Astrocyte (in vitro differentiated cells and primary cell): ENCODE measurements at regions not wholly inside any gene's neighbourhood (a gene's known extent, or its start where the extent isn't known, plus 50 kb on each side); places are given as distances from the start of the nearest gene placed in this dataset.

Experiments used
- DNase-seq: peaks from one replicate; pipeline ENCODE4 v3.0.0-alpha.2; 2010; ENCODE audit warnings: low read depth
- FAIRE-seq: peaks from 2 replicates; lab custom pipeline; 2011; peaks lifted over from hg19 to GRCh38; lab: Jason Lieb, UNC
- H2AFZ ChIP-seq: 2 replicates; pipeline ENCODE4 v1.6.0; 2012; ENCODE audit warnings: low read depth, low read length, inconsistent platforms
- H3K27ac ChIP-seq: 2 replicates; pipeline ENCODE4 v1.5.1; 2011; ENCODE audit warnings: low read depth, low read length, inconsistent platforms
- H3K27me3 ChIP-seq: 2 replicates; pipeline ENCODE4 v1.6.0; 2011; ENCODE audit warnings: low read length, inconsistent platforms; ENCODE audit not compliant: insufficient read depth
- H3K36me3 ChIP-seq: 2 replicates; pipeline ENCODE4 v1.5.1; 2011; ENCODE audit warnings: low read length, inconsistent platforms; ENCODE audit not compliant: insufficient read depth
- H3K4me1 ChIP-seq: 2 replicates; pipeline ENCODE4 v1.5.1; 2011; ENCODE audit warnings: low read length, inconsistent platforms; ENCODE audit not compliant: insufficient read depth
- H3K4me2 ChIP-seq: 2 replicates; pipeline ENCODE4 v1.6.0; 2012; ENCODE audit warnings: low read length, inconsistent platforms
- H3K4me3 ChIP-seq: 2 replicates; pipeline ENCODE4 v1.5.1; 2011; ENCODE audit warnings: low read depth, mild to moderate bottlenecking, low read length, inconsistent platforms; ENCODE audit not compliant: insufficient read depth
- H3K79me2 ChIP-seq: 2 replicates; pipeline ENCODE4 v1.6.0; 2012; ENCODE audit warnings: mild to moderate bottlenecking, low read length, inconsistent platforms; ENCODE audit not compliant: insufficient read depth
- H3K9ac ChIP-seq: 2 replicates; pipeline ENCODE4 v1.6.0; 2012; ENCODE audit warnings: mild to moderate bottlenecking, low read length, inconsistent platforms
- H3K9me3 ChIP-seq: 2 replicates; pipeline ENCODE4 v1.5.1; 2012; ENCODE audit warnings: low read depth, mild to moderate bottlenecking, low read length, inconsistent platforms; ENCODE audit not compliant: insufficient read depth
- H4K20me1 ChIP-seq: 2 replicates; pipeline ENCODE4 v1.6.0; 2012; ENCODE audit warnings: low read length, inconsistent platforms; ENCODE audit not compliant: insufficient read depth
- H3K27ac Mint-ChIP-seq: one replicate; pipeline ENCODE4 v1.8.0; 2021; ENCODE audit warnings: mild to moderate bottlenecking, mixed read lengths; ENCODE audit not compliant: unreplicated experiment
- H3K27me3 Mint-ChIP-seq: one replicate; pipeline ENCODE4 v1.8.0; 2021; ENCODE audit warnings: low read depth, mixed read lengths; ENCODE audit not compliant: unreplicated experiment
- H3K36me3 Mint-ChIP-seq: one replicate; pipeline ENCODE4 v1.8.0; 2021; ENCODE audit warnings: low read depth, mixed read lengths; ENCODE audit not compliant: unreplicated experiment
- H3K4me1 Mint-ChIP-seq: one replicate; pipeline ENCODE4 v1.8.0; 2021; ENCODE audit warnings: low read depth, mixed read lengths; ENCODE audit not compliant: unreplicated experiment
- H3K4me3 Mint-ChIP-seq: one replicate; pipeline ENCODE4 v1.8.0; 2021; ENCODE audit warnings: mild to moderate bottlenecking, moderate library complexity, mixed read lengths; ENCODE audit not compliant: unreplicated experiment
- H3K9me3 Mint-ChIP-seq: one replicate; pipeline ENCODE4 v1.8.0; 2021; ENCODE audit warnings: mild to moderate bottlenecking, mixed read lengths; ENCODE audit not compliant: unreplicated experiment
- EZH2 ChIP-seq: IDR thresholded peaks from 2 replicates; pipeline ENCODE4 v1.6.1; 2012; ENCODE audit warnings: mild to moderate bottlenecking, low read length, inconsistent platforms; ENCODE audit not compliant: insufficient read depth
- TF ChIP-seq, protein P1 (sequence below): IDR thresholded peaks from 2 replicates; pipeline ENCODE4 v1.5.1; 2011; ENCODE audit warnings: low read depth, mild to moderate bottlenecking, inconsistent platforms, low read length, moderate library complexity; ENCODE audit not compliant: insufficient read depth

DNA sequence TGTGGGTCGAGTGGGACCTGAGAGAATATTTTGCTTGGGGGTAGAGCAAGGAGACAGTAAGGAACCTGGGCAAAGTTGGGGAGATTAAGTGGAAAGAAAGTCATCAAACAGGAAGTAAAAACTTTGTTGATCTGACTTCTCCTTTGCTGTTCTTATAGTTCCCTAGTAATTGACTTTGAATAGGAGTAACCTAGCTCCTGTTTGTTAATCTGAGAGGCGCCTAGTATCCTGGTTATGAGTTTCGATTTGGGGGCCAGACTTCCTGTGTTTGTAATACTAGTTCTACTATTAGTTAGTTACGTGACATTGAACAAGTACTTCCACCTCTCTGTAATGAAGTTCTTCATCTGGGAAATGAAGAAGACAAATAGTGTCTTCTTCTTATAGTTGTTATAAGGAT, 99.1 kb downstream of the ZNF365 start:
- H3K27ac Mint-ChIP-seq = no peak overlapping the region
- no peaks in the 10 kb centered on the region for H4K20me1 ChIP-seq
- no peak overlapping the region for H3K27ac ChIP-seq
- no peak for DNase-seq
- no peaks in the 10 kb centered on the region for H3K9me3 ChIP-seq
- H3K4me3 Mint-ChIP-seq = no peak overlapping the region
- H3K27me3 ChIP-seq = no peaks in the 10 kb centered on the region
- H3K36me3 Mint-ChIP-seq = no peaks in the 10 kb centered on the region
- no peaks in the 10 kb centered on the region for H3K4me1 Mint-ChIP-seq
- H3K9ac ChIP-seq = no peak overlapping the region
- H3K27me3 Mint-ChIP-seq = no peaks in the 10 kb centered on the region
- no peaks in the 10 kb centered on the region for H3K4me1 ChIP-seq
- H2AFZ ChIP-seq = no peak overlapping the region
- H3K9me3 Mint-ChIP-seq = peaks cover 3% of the 10 kb centered on the region
- no peaks in the 10 kb centered on the region for H3K36me3 ChIP-seq
- no peaks in the 10 kb centered on the region for H3K79me2 ChIP-seq
- FAIRE-seq = no peak
- no peak for TF ChIP-seq EZH2
- TF ChIP-seq, protein P1, sequence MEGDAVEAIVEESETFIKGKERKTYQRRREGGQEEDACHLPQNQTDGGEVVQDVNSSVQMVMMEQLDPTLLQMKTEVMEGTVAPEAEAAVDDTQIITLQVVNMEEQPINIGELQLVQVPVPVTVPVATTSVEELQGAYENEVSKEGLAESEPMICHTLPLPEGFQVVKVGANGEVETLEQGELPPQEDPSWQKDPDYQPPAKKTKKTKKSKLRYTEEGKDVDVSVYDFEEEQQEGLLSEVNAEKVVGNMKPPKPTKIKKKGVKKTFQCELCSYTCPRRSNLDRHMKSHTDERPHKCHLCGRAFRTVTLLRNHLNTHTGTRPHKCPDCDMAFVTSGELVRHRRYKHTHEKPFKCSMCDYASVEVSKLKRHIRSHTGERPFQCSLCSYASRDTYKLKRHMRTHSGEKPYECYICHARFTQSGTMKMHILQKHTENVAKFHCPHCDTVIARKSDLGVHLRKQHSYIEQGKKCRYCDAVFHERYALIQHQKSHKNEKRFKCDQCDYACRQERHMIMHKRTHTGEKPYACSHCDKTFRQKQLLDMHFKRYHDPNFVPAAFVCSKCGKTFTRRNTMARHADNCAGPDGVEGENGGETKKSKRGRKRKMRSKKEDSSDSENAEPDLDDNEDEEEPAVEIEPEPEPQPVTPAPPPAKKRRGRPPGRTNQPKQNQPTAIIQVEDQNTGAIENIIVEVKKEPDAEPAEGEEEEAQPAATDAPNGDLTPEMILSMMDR = no peak
- H3K4me2 ChIP-seq = no peak overlapping the region
- no peak overlapping the region for H3K4me3 ChIP-seq

DNA sequence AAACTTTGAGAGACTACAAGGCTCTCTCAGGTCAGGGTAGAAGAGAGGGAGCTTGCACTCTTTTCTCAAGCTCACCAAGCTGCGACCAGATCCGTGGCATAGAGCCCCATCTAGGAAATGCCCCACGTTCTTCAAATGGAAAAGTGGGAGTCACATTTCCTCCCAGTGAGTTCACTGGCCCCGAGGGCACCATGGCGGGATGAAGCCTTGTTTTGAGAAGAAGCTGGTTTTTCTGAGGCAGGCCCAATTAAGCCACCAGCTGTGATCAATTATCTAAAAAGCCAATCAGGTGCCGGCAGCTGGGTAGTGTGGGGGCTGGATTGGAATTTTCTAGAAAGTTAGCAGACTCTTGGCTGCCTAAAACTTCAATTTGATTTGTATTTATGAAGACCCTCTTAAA, 101.4 kb downstream of the ZNF365 start:
- Mint-ChIP-seq H3K9me3 (peaks cover 3% of the 10 kb centered on the region), H3K27me3 (no peaks in the 10 kb centered on the region), H3K4me3 (no peak overlapping the region), H3K4me1 (no peaks in the 10 kb centered on the region), H3K36me3 (no peaks in the 10 kb centered on the region), H3K27ac (no peak overlapping the region)
- Histone ChIP-seq H3K9me3 (no peaks in the 10 kb centered on the region), H3K4me1 (no peaks in the 10 kb centered on the region), H2AFZ (no peak overlapping the region), H4K20me1 (no peaks in the 10 kb centered on the region), H3K4me3 (no peak overlapping the region), H3K27ac (no peak overlapping the region), H3K36me3 (no peaks in the 10 kb centered on the region), H3K79me2 (no peaks in the 10 kb centered on the region), H3K9ac (no peak overlapping the region), H3K4me2 (no peak overlapping the region), H3K27me3 (no peaks in the 10 kb centered on the region)
- TF ChIP-seq, protein P1 = no peak
- no peak for TF ChIP-seq EZH2
- DNase-seq = no peak
- no peak for FAIRE-seq

DNA sequence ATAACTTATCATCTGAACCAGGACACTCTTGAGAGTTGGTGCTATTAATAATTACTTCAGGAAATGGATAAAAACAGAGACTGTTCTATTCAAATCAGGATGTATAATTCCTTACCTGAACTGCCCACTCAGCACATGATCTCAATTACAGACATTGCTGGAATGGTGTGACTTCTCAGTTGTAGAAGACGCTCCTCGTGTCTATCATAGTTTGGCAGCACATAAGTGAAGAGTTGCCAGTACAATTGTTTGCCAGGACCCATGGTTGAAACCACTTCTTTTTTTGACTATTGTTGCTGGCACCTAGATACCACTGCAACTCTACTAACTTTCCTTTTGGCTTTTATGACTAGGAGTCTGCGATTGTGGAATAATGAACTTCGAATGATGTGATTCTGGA, 105.4 kb downstream of the ZNF365 start:
- Histone ChIP-seq H3K9me3 (no peaks in the 10 kb centered on the region), H3K27ac (no peak overlapping the region), H3K36me3 (no peaks in the 10 kb centered on the region), H3K27me3 (no peaks in the 10 kb centered on the region), H3K4me3 (no peak overlapping the region), H2AFZ (no peak overlapping the region), H3K9ac (no peak overlapping the region), H3K79me2 (no peaks in the 10 kb centered on the region), H3K4me2 (no peak overlapping the region), H3K4me1 (no peaks in the 10 kb centered on the region), H4K20me1 (no peaks in the 10 kb centered on the region)
- H3K36me3 Mint-ChIP-seq = no peaks in the 10 kb centered on the region
- DNase-seq = no peak
- TF ChIP-seq, protein P1 = no peak
- no peak for TF ChIP-seq EZH2
- peaks cover 6% of the 10 kb centered on the region for H3K9me3 Mint-ChIP-seq
- peaks cover 7% of the 10 kb centered on the region for H3K4me1 Mint-ChIP-seq
- no peak for FAIRE-seq
- H3K4me3 Mint-ChIP-seq = no peak overlapping the region
- no peaks in the 10 kb centered on the region for H3K27me3 Mint-ChIP-seq
- H3K27ac Mint-ChIP-seq = no peak overlapping the region
